Endothelial cell (in vitro differentiated cells): ENCODE measurements at regions not wholly inside any gene's neighbourhood (a gene's known extent, or its start where the extent isn't known, plus 50 kb on each side); places are given as distances from the start of the nearest gene placed in this dataset.
A peak's percentile ranks its signal among the peaks of the same experiment; 100 is the strongest.

ENCODE experiments used
- DNase-seq: peaks from one replicate; pipeline ENCODE4 v3.0.0; 2021; ENCODE audit warnings: low spot score
- H3K27ac Mint-ChIP-seq: one replicate; pipeline ENCODE4 v1.8.0; 2021; ENCODE audit warnings: mixed read lengths, inconsistent platforms; ENCODE audit not compliant: unreplicated experiment
- H3K27me3 Mint-ChIP-seq: one replicate; pipeline ENCODE4 v1.8.0; 2021; ENCODE audit warnings: mild to moderate bottlenecking, moderate library complexity, mixed read lengths, inconsistent platforms; ENCODE audit not compliant: unreplicated experiment
- H3K36me3 Mint-ChIP-seq: one replicate; pipeline ENCODE4 v1.8.0; 2021; ENCODE audit warnings: mild to moderate bottlenecking, low read depth, mixed read lengths, inconsistent platforms; ENCODE audit not compliant: unreplicated experiment
- H3K4me1 Mint-ChIP-seq: one replicate; pipeline ENCODE4 v1.8.0; 2021; ENCODE audit warnings: mild to moderate bottlenecking, mixed read lengths, inconsistent platforms; ENCODE audit not compliant: unreplicated experiment
- H3K4me3 Mint-ChIP-seq: one replicate; pipeline ENCODE4 v1.8.0; 2021; ENCODE audit warnings: mild to moderate bottlenecking, mixed read lengths, inconsistent platforms; ENCODE audit not compliant: unreplicated experiment
- H3K9me3 Mint-ChIP-seq: one replicate; pipeline ENCODE4 v1.8.0; 2021; ENCODE audit warnings: mixed read lengths, inconsistent platforms; ENCODE audit not compliant: unreplicated experiment
- TF ChIP-seq, protein P1 (sequence below): fragments of 200-600 bp; sonication (generic); IDR thresholded peaks from one replicate; pipeline ENCODE4 v1.5.0; 2021; ENCODE audit warnings: antibody characterized with exemption; ENCODE audit not compliant: unreplicated experiment

- H3K4me1 Mint-ChIP-seq, result no peaks in the 10 kb centered on the region
- peaks cover 18% of the 10 kb centered on the region for H3K27me3 Mint-ChIP-seq
- TF ChIP-seq, protein P1, sequence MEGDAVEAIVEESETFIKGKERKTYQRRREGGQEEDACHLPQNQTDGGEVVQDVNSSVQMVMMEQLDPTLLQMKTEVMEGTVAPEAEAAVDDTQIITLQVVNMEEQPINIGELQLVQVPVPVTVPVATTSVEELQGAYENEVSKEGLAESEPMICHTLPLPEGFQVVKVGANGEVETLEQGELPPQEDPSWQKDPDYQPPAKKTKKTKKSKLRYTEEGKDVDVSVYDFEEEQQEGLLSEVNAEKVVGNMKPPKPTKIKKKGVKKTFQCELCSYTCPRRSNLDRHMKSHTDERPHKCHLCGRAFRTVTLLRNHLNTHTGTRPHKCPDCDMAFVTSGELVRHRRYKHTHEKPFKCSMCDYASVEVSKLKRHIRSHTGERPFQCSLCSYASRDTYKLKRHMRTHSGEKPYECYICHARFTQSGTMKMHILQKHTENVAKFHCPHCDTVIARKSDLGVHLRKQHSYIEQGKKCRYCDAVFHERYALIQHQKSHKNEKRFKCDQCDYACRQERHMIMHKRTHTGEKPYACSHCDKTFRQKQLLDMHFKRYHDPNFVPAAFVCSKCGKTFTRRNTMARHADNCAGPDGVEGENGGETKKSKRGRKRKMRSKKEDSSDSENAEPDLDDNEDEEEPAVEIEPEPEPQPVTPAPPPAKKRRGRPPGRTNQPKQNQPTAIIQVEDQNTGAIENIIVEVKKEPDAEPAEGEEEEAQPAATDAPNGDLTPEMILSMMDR, result no peak
- no peaks in the 10 kb centered on the region for H3K9me3 Mint-ChIP-seq
- DNase-seq, result no peak
- H3K36me3 Mint-ChIP-seq, result no peaks in the 10 kb centered on the region
- no peak overlapping the region for H3K27ac Mint-ChIP-seq
- H3K4me3 Mint-ChIP-seq, result peak overlapping the region; percentile 62
Measured at GRCh38 chr2:10498525-10499274, 50.6 kb upstream of the ODC1 start.
